GM21367 (cell line): ENCODE measurements at regions not wholly inside any gene's neighbourhood (a gene's known extent, or its start where the extent isn't known, plus 50 kb on each side); places are given as distances from the start of the nearest gene placed in this dataset.

Experiments used
- ATAC-seq: cut with Tn5 transposase; IDR thresholded peaks from one replicate; pipeline ENCODE4 v1.9.1; 2021; ENCODE audit not compliant: unreplicated experiment

GRCh38 chr12:67794161-67794560, 145.6 kb downstream of the DYRK2 start:
- no peak for ATAC-seq

- no peak for ATAC-seq
Observed at GRCh38 chr12:67795236-67795635, 146.7 kb downstream of the DYRK2 start.

- ATAC-seq, result no peak
Observed at GRCh38 chr12:67797185-67797741, 148.7 kb downstream of the DYRK2 start.

GRCh38 chr12:67797753-67798152, 149.2 kb downstream of the DYRK2 start:
- ATAC-seq, result no peak

GRCh38 chr12:67798768-67799167, 150.2 kb downstream of the DYRK2 start:
- ATAC-seq, result no peak

GRCh38 chr12:67802731-67803130, 154.2 kb downstream of the DYRK2 start:
- no peak for ATAC-seq

- ATAC-seq, result no peak
Observed at GRCh38 chr12:67803278-67803993, 154.9 kb downstream of the DYRK2 start.

- ATAC-seq, result no peak
Observed at GRCh38 chr12:67804168-67804567, 155.6 kb downstream of the DYRK2 start.

- ATAC-seq, result no peak
Observed at GRCh38 chr12:67807814-67808213, 159.3 kb downstream of the DYRK2 start.

- ATAC-seq, result no peak
Observed at GRCh38 chr12:67810166-67810565, 161.6 kb downstream of the DYRK2 start.

GRCh38 chr12:67811437-67812361, 163.2 kb downstream of the DYRK2 start:
- no peak for ATAC-seq

- ATAC-seq, result no peak
Observed at GRCh38 chr12:67813456-67813904, 164.9 kb downstream of the DYRK2 start.

GRCh38 chr12:67816269-67816668, 167.7 kb downstream of the DYRK2 start:
- ATAC-seq, result no peak

- ATAC-seq, result no peak
Observed at GRCh38 chr12:67818459-67818903, 169.9 kb downstream of the DYRK2 start.

GRCh38 chr12:67819902-67820301, 169.3 kb upstream of the IFNG-AS1 start:
- ATAC-seq, result no peak

- no peak for ATAC-seq
Observed at GRCh38 chr12:67820694-67821093, 168.6 kb upstream of the IFNG-AS1 start.

GRCh38 chr12:67822826-67823225, 166.4 kb upstream of the IFNG-AS1 start:
- ATAC-seq, result no peak

- no peak for ATAC-seq
Observed at GRCh38 chr12:67826148-67826547, 163.1 kb upstream of the IFNG-AS1 start.

GRCh38 chr12:67826946-67827720, 162.1 kb upstream of the IFNG-AS1 start:
- ATAC-seq, result no peak

GRCh38 chr12:67827820-67828383, 161.3 kb upstream of the IFNG-AS1 start:
- ATAC-seq, result no peak

GRCh38 chr12:67829896-67830295, 159.4 kb upstream of the IFNG-AS1 start:
- no peak for ATAC-seq
